ENCODE measurements at regions not wholly inside any gene's neighbourhood (a gene's known extent, or its start where the extent isn't known, plus 50 kb on each side); places are given as distances from the start of the nearest gene placed in this dataset.

DNA sequence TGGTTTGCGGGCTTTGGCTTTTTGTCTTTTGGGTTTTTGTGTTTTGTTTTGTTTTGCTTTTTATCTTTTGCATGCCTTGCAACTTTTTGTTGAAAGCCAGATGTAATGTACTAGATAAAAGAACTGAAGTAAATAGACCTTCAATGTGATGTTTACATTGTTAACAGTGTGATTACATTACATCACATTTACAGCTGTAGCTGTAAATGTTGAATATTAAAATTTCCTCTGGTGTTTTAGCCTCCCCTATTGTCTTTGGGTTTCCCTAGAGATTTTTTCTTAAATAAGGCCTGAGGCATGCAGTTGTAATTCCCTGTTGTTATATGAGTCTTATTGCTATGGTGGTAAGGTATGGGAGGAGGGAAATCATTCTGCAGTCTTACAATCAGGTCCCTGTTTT is 275.0 kb downstream of the PARM1 start:
- Mint-ChIP-seq H3K27ac (no peak overlapping the region; a peak in 1 of 7 replicates), H3K36me3 (ENCODE audit: insufficient read depth in 1 of 3, low read depth in 3 of 3) (no peaks in the 10 kb centered on the region; a peak in 1 of 7 replicates)
- no peaks in the 10 kb centered on the region for H3K23me2 ChIP-seq (ENCODE audit: insufficient read length, low read depth, low read length, poor library complexity, severe bottlenecking)

More for the DNA sequence above, 275.0 kb downstream of the PARM1 start:
- Histone ChIP-seq H3T11ph (ENCODE audit: low read length) (no peak overlapping the region), H4K20me1 (ENCODE audit: control insufficient read depth, insufficient read depth, insufficient read length) (no peaks in the 10 kb centered on the region), H2BK120ac (ENCODE audit: low read depth, low read length, poor library complexity, severe bottlenecking) (no peak overlapping the region), H2AK5ac (ENCODE audit: insufficient read length, low read length) (no peak overlapping the region), H3K79me2 (ENCODE audit: insufficient read depth, low read length) (no peaks in the 10 kb centered on the region), H2BK20ac (ENCODE audit: low read depth, low read length, poor library complexity, severe bottlenecking) (no peak overlapping the region), H2BK15ac (ENCODE audit: low read depth, low read length) (no peak overlapping the region), H3K14ac (ENCODE audit: insufficient read depth, low read length) (no peak overlapping the region), H3K4me1 (ENCODE audit: insufficient read depth, low read length) (no peaks in the 10 kb centered on the region), H3K18ac (ENCODE audit: insufficient read length, low read depth, low read length) (no peak overlapping the region), H2AFZ (ENCODE audit: low read length) (no peak overlapping the region), H3K9me3 (ENCODE audit: control insufficient read depth, low read depth, low read length) (no peaks in the 10 kb centered on the region), H3K9ac (ENCODE audit: extremely low read depth, insufficient read length, low read length) (no peak overlapping the region), H2BK12ac (ENCODE audit: insufficient read length, low read depth, low read length) (no peak overlapping the region), H4K5ac (ENCODE audit: insufficient read length, low read depth, low read length) (no peak overlapping the region), H3K4ac (ENCODE audit: low read depth, low read length) (no peak overlapping the region), H3K56ac (ENCODE audit: insufficient read length, low read depth, low read length) (no peak overlapping the region), H3K23ac (ENCODE audit: insufficient read length, low read depth, low read length) (no peak overlapping the region), H3K27ac (ENCODE audit: insufficient read length, low read depth, low read length) (no peak overlapping the region), H4K91ac (ENCODE audit: insufficient read length, low read depth, low read length) (no peak overlapping the region), H2BK5ac (ENCODE audit: insufficient read length, low read length) (no peak overlapping the region), H3K27me3 (ENCODE audit: insufficient read depth, low read length) (no peaks in the 10 kb centered on the region), H4K8ac (replicated peaks; ENCODE audit: insufficient read length, low read depth, low read length) (no peak overlapping the region), H3K79me1 (ENCODE audit: insufficient read depth, low read depth, low read length, poor library complexity, severe bottlenecking) (no peaks in the 10 kb centered on the region), H3K4me2 (ENCODE audit: insufficient read depth, insufficient read length, low read length) (no peak overlapping the region)
- no peaks in the 10 kb centered on the region; a peak in 1 of 5 replicates for H3K9me3 Mint-ChIP-seq
- no peak for DNase-seq
- H3K4me1 Mint-ChIP-seq, result no peaks in the 10 kb centered on the region; a peak in 2 of 4 replicates
- no peak overlapping the region for H3K4me3 Mint-ChIP-seq
- H3K27me3 Mint-ChIP-seq (ENCODE audit: low read depth), result no peaks in the 10 kb centered on the region
- TF ChIP-seq, protein P1, sequence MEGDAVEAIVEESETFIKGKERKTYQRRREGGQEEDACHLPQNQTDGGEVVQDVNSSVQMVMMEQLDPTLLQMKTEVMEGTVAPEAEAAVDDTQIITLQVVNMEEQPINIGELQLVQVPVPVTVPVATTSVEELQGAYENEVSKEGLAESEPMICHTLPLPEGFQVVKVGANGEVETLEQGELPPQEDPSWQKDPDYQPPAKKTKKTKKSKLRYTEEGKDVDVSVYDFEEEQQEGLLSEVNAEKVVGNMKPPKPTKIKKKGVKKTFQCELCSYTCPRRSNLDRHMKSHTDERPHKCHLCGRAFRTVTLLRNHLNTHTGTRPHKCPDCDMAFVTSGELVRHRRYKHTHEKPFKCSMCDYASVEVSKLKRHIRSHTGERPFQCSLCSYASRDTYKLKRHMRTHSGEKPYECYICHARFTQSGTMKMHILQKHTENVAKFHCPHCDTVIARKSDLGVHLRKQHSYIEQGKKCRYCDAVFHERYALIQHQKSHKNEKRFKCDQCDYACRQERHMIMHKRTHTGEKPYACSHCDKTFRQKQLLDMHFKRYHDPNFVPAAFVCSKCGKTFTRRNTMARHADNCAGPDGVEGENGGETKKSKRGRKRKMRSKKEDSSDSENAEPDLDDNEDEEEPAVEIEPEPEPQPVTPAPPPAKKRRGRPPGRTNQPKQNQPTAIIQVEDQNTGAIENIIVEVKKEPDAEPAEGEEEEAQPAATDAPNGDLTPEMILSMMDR (conservative IDR thresholded peaks at IDR 0.05), result no peak
- WGBS (ENCODE audit: extremely low coverage, insufficient read length, low lambda C conversion rate), result no CpG with 5 or more reads among the region's 1 CpG

Measured in H9 (cell line).